Natural killer cell treated with Interleukin-12 subunit alpha and Interleukin-12 subunit beta and Interleukin-15 and Interleukin-18, amount 100 ng/mL, for 72 hours (primary cell): ENCODE measurements at regions not wholly inside any gene's neighbourhood (a gene's known extent, or its start where the extent isn't known, plus 50 kb on each side); places are given as distances from the start of the nearest gene placed in this dataset.

ENCODE experiments used
- ATAC-seq, 2 donors: fragments of 150-1000 bp; cut with Tn5 transposase in 1 of 2; sonication (Bioruptor Pico), chemical (Tn5 transposase) in 1 of 2; 2 replicates each; pipeline ENCODE4 v1.10.0; 2021
- DNase-seq: peaks from one replicate; pipeline ENCODE4 v3.0.0; 2022; ENCODE audit warnings: low spot score
- H3K27ac Mint-ChIP-seq, 2 donors: 1 replicate in 1 of 2; 2 replicates in 1 of 2; pipeline ENCODE4 v1.8.0; 2022; ENCODE audit warnings: mixed read lengths in 2 of 2, mild to moderate bottlenecking in 1 of 2, moderate library complexity in 1 of 2
- H3K27me3 Mint-ChIP-seq, 2 donors: 1 replicate in 1 of 2; 2 replicates in 1 of 2; pipeline ENCODE4 v1.8.0; 2022; ENCODE audit warnings: mixed read lengths in 2 of 2
- H3K36me3 Mint-ChIP-seq: one replicate; pipeline ENCODE4 v1.8.0; 2022; ENCODE audit warnings: mixed read lengths
- H3K4me1 Mint-ChIP-seq, 2 donors: 1 replicate in 1 of 2; 2 replicates in 1 of 2; pipeline ENCODE4 v1.8.0; 2022; ENCODE audit warnings: low read depth in 2 of 2, mixed read lengths in 2 of 2, mild to moderate bottlenecking in 1 of 2
- H3K4me3 Mint-ChIP-seq: one replicate; pipeline ENCODE4 v1.8.0; 2022; ENCODE audit warnings: mixed read lengths
- H3K9me3 Mint-ChIP-seq: 2 replicates; pipeline ENCODE4 v1.8.0; 2022; ENCODE audit warnings: mixed read lengths

- H3K36me3 Mint-ChIP-seq, result no peaks in the 10 kb centered on the region
- ATAC-seq (no peak), DNase-seq (no peak)
- no peak overlapping the region for H3K27ac Mint-ChIP-seq
- peaks cover 3 to 8% of the 10 kb centered on the region in 2 donors for H3K27me3 Mint-ChIP-seq
- no peaks in the 10 kb centered on the region for H3K4me1 Mint-ChIP-seq
- H3K4me3 Mint-ChIP-seq, result no peak overlapping the region
- H3K9me3 Mint-ChIP-seq, result no peaks in the 10 kb centered on the region
These were observed 144.0 kb upstream of the CIBAR2 start for GRCh38 chr16:85256190-85256739.

- no peak overlapping the region for H3K27ac Mint-ChIP-seq
- no peak overlapping the region for H3K4me3 Mint-ChIP-seq
- no peak for DNase-seq
- no peaks in the 10 kb centered on the region for H3K4me1 Mint-ChIP-seq
- no peaks in the 10 kb centered on the region for H3K9me3 Mint-ChIP-seq
- ATAC-seq, result no peak
- H3K27me3 Mint-ChIP-seq, result peaks cover 6 to 13% of the 10 kb centered on the region in 2 donors
- no peaks in the 10 kb centered on the region for H3K36me3 Mint-ChIP-seq
These were observed 145.2 kb upstream of the CIBAR2 start for GRCh38 chr16:85257483-85257882.

GRCh38 chr16:85258166-85258565 is 145.9 kb upstream of the CIBAR2 start:
- Mint-ChIP-seq H3K4me3 (no peak overlapping the region), H3K9me3 (no peaks in the 10 kb centered on the region)
- DNase-seq, result no peak

GRCh38 chr16:85258629-85259028 is 146.4 kb upstream of the CIBAR2 start:
- DNase-seq (no peak), ATAC-seq (no peak)
- Mint-ChIP-seq H3K27ac (no peak overlapping the region), H3K27me3 (peaks cover 6 to 13% of the 10 kb centered on the region in 2 donors), H3K4me3 (no peak overlapping the region), H3K9me3 (no peaks in the 10 kb centered on the region), H3K36me3 (no peaks in the 10 kb centered on the region), H3K4me1 (no peaks in the 10 kb centered on the region)

More at GRCh38 chr16:85258166-85258565, 145.9 kb upstream of the CIBAR2 start:
- Mint-ChIP-seq H3K27me3 (peaks cover 6 to 13% of the 10 kb centered on the region in 2 donors), H3K27ac (no peak overlapping the region), H3K36me3 (no peaks in the 10 kb centered on the region), H3K4me1 (no peaks in the 10 kb centered on the region)
- no peak for ATAC-seq

GRCh38 chr16:85259115-85259831 is 147.0 kb upstream of the CIBAR2 start:
- no peaks in the 10 kb centered on the region for H3K36me3 Mint-ChIP-seq
- peaks cover 6 to 13% of the 10 kb centered on the region in 2 donors for H3K27me3 Mint-ChIP-seq
- H3K4me3 Mint-ChIP-seq, result no peak overlapping the region
- no peak for ATAC-seq
- H3K9me3 Mint-ChIP-seq, result no peaks in the 10 kb centered on the region
- no peak overlapping the region for H3K27ac Mint-ChIP-seq
- DNase-seq, result no peak
- no peaks in the 10 kb centered on the region for H3K4me1 Mint-ChIP-seq

GRCh38 chr16:85259832-85260167 is 147.5 kb upstream of the CIBAR2 start:
- Mint-ChIP-seq H3K4me3 (no peak overlapping the region), H3K27ac (no peak overlapping the region), H3K36me3 (no peaks in the 10 kb centered on the region), H3K9me3 (no peaks in the 10 kb centered on the region), H3K27me3 (peaks cover 6 to 13% of the 10 kb centered on the region in 2 donors), H3K4me1 (no peaks in the 10 kb centered on the region)
- no peak for ATAC-seq
- no peak for DNase-seq

GRCh38 chr16:85261204-85261603 is 148.9 kb upstream of the CIBAR2 start:
- DNase-seq (no peak), ATAC-seq (no peak)
- Mint-ChIP-seq H3K27me3 (peaks cover 6 to 13% of the 10 kb centered on the region in 2 donors), H3K4me1 (no peaks in the 10 kb centered on the region), H3K27ac (no peak overlapping the region), H3K4me3 (no peak overlapping the region), H3K9me3 (no peaks in the 10 kb centered on the region), H3K36me3 (no peaks in the 10 kb centered on the region)

- no peak for DNase-seq
- Mint-ChIP-seq H3K36me3 (no peaks in the 10 kb centered on the region), H3K27me3 (peaks cover 6 to 9% of the 10 kb centered on the region in 2 donors), H3K27ac (no peak overlapping the region), H3K9me3 (no peaks in the 10 kb centered on the region), H3K4me1 (no peaks in the 10 kb centered on the region), H3K4me3 (no peak overlapping the region)
- ATAC-seq, result no peak
These were observed 149.6 kb upstream of the CIBAR2 start for GRCh38 chr16:85261657-85262557.

- DNase-seq (no peak), ATAC-seq (no peak)
- Mint-ChIP-seq H3K4me1 (no peaks in the 10 kb centered on the region), H3K9me3 (no peaks in the 10 kb centered on the region), H3K36me3 (no peaks in the 10 kb centered on the region), H3K4me3 (no peak overlapping the region), H3K27me3 (peaks cover 5 to 6% of the 10 kb centered on the region in 2 donors), H3K27ac (no peak overlapping the region)
These were observed 150.4 kb upstream of the CIBAR2 start for GRCh38 chr16:85262558-85263238.

GRCh38 chr16:85263239-85263585 is 150.9 kb upstream of the CIBAR2 start:
- ATAC-seq (no peak), DNase-seq (no peak)
- Mint-ChIP-seq H3K36me3 (no peaks in the 10 kb centered on the region), H3K4me1 (no peaks in the 10 kb centered on the region), H3K4me3 (no peak overlapping the region), H3K27ac (no peak overlapping the region), H3K9me3 (no peaks in the 10 kb centered on the region), H3K27me3 (peaks cover 5 to 6% of the 10 kb centered on the region in 2 donors)

GRCh38 chr16:85264752-85265151 is 152.5 kb upstream of the CIBAR2 start:
- no peaks in the 10 kb centered on the region for H3K4me1 Mint-ChIP-seq

GRCh38 chr16:85265161-85265784 is 153.0 kb upstream of the CIBAR2 start:
- ATAC-seq (no peak), DNase-seq (no peak)
- Mint-ChIP-seq H3K27me3 (peaks cover 5 to 9% of the 10 kb centered on the region in 2 donors), H3K4me3 (no peak overlapping the region), H3K9me3 (no peaks in the 10 kb centered on the region), H3K27ac (no peak overlapping the region), H3K4me1 (no peaks in the 10 kb centered on the region), H3K36me3 (no peaks in the 10 kb centered on the region)

More at GRCh38 chr16:85264752-85265151, 152.5 kb upstream of the CIBAR2 start:
- ATAC-seq, result no peak
- Mint-ChIP-seq H3K36me3 (no peaks in the 10 kb centered on the region), H3K9me3 (no peaks in the 10 kb centered on the region), H3K4me3 (no peak overlapping the region), H3K27ac (no peak overlapping the region), H3K27me3 (peaks cover 5 to 9% of the 10 kb centered on the region in 2 donors)
- no peak for DNase-seq

- DNase-seq, result no peak
- no peak overlapping the region for H3K27ac Mint-ChIP-seq
- H3K36me3 Mint-ChIP-seq, result no peaks in the 10 kb centered on the region
- no peaks in the 10 kb centered on the region for H3K4me1 Mint-ChIP-seq
- H3K9me3 Mint-ChIP-seq, result no peaks in the 10 kb centered on the region
- no peak for ATAC-seq
- H3K4me3 Mint-ChIP-seq, result no peak overlapping the region
- peaks cover 5 to 9% of the 10 kb centered on the region in 2 donors for H3K27me3 Mint-ChIP-seq
These were observed 153.5 kb upstream of the CIBAR2 start for GRCh38 chr16:85265810-85266209.
